ENCODE measurements at regions not wholly inside any gene's neighbourhood (a gene's known extent, or its start where the extent isn't known, plus 50 kb on each side); places are given as distances from the start of the nearest gene placed in this dataset.
A peak's percentile ranks its signal among the peaks of the same experiment; 100 is the strongest.

DNA sequence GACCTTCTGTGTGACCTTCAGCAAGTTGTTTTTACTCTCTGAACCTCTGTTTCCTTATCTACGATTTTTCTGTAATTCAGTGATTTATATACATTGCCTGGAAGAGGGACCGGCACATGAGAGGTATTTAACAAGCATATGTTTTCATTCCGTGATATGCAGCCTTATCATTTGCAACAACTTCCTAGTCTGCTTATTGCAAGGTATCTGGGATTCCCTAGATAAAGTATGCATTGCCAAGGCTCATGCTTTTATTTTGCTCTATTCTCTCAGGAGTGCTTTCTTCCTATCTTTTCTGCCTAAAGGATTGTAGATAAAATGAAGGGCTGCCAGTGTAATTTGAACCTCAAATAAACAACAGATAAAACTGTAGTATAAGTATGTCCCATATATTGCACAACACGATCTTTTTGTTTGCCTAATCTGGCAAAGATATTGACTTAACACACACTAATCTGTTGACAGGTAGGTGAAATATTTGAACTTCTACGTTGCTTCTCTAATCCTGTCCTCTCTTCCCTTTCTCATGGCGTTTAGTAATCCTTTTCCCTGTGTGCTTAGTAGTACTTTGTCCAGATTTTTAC, 377.2 kb upstream of the TNC start:
- H3K27ac ChIP-seq (ENCODE audit: low read depth, low read length): no peak overlapping the region
- no peak overlapping the region for H3K9ac ChIP-seq (ENCODE audit: low read length)
- no peaks in the 10 kb centered on the region for H3K36me3 ChIP-seq (ENCODE audit: insufficient read depth, low read length)
- H3K4me1 ChIP-seq (ENCODE audit: insufficient read depth, low read length): peaks cover 8% of the 10 kb centered on the region
- H3K9me3 ChIP-seq (ENCODE audit: low read length): no peaks in the 10 kb centered on the region
- H3K27me3 ChIP-seq (ENCODE audit: control insufficient read depth in 1 of 2, insufficient read depth in 2 of 2, low read length in 2 of 2): no peaks in the 10 kb centered on the region
- no peak overlapping the region for H3K4me3 ChIP-seq (ENCODE audit: low read depth in 1 of 2, low read length in 2 of 2)

DNA sequence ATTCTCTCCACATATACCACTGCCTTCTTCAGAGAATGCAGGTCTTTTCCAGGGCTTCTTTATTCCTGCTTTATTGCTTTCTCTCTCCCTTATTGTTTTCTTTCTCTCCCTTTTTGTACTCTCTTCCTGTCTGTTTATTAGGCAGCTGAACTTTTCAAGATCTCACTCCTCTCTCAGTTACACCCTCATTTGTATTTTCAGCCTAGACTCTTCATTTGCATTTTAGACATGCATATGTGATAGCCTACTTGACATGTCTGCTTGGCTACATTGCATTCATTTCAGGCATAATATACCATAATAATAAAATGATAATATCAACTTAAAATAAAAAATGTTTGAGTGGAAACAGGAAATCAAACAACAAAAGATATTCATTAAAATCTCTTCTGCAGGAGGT, 377.9 kb upstream of the TNC start:
- Histone ChIP-seq H3K4me1 (ENCODE audit: insufficient read depth, low read length) (peaks cover 8% of the 10 kb centered on the region), H3K36me3 (ENCODE audit: insufficient read depth, low read length) (no peaks in the 10 kb centered on the region), H3K27ac (ENCODE audit: low read depth, low read length) (no peak overlapping the region), H3K9ac (ENCODE audit: low read length) (no peak overlapping the region), H3K27me3 (ENCODE audit: control insufficient read depth in 1 of 2, insufficient read depth in 2 of 2, low read length in 2 of 2) (no peaks in the 10 kb centered on the region), H3K4me3 (ENCODE audit: low read depth in 1 of 2, low read length in 2 of 2) (no peak overlapping the region), H3K9me3 (ENCODE audit: low read length) (no peaks in the 10 kb centered on the region)

DNA sequence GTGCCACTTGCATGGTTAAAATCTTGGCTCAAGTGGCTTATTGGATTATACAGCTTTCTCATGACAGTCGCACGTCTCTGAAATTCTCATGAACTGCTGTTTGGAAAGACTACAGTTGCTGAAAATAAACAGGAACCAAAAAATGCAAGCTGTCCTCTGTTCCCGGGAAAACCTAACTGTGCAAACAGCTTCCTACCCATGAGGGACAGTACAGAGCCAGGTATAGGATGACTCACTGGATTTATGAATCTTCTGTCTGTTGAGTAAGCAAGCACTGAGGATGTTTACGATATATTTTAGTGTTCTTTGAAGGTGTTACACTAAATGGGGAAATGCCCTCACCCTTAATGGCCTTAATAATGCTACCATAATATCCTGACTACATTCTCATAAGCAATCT, 380.3 kb upstream of the TNC start:
- no peak overlapping the region for H3K9ac ChIP-seq (ENCODE audit: low read length)
- no peak overlapping the region for H3K4me3 ChIP-seq (ENCODE audit: low read depth in 1 of 2, low read length in 2 of 2)
- H3K4me1 ChIP-seq (ENCODE audit: insufficient read depth, low read length): peaks cover 8% of the 10 kb centered on the region
- H3K9me3 ChIP-seq (ENCODE audit: low read length): no peaks in the 10 kb centered on the region
- no peak overlapping the region for H3K27ac ChIP-seq (ENCODE audit: low read depth, low read length)
- no peaks in the 10 kb centered on the region for H3K36me3 ChIP-seq (ENCODE audit: insufficient read depth, low read length)
- no peaks in the 10 kb centered on the region for H3K27me3 ChIP-seq (ENCODE audit: control insufficient read depth in 1 of 2, insufficient read depth in 2 of 2, low read length in 2 of 2)

DNA sequence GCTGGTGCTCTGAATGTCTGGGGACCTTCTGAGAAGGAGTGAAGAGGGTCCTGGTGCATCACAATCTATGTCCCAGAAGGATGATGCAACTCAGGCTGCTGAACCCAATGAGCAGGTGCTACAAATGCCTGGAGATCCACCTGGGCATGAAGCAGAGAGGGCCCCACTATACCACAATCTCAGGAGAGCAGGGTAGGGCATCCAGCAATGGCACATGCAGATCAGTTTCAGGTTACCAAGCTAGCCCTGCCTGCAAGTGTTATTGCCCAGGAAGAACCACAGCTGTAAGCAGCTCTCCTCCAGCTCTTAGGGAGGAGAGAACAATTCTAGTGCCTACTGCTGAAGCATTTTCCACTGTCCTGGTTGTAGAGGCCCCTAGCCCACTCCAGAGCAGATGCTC, 389.2 kb upstream of the TNC start:
- Histone ChIP-seq H3K36me3 (ENCODE audit: insufficient read depth, low read length) (no peaks in the 10 kb centered on the region), H3K4me1 (ENCODE audit: insufficient read depth, low read length) (no peaks in the 10 kb centered on the region), H3K27ac (ENCODE audit: low read depth, low read length) (no peak overlapping the region), H3K4me3 (ENCODE audit: low read depth in 1 of 2, low read length in 2 of 2) (no peak overlapping the region), H3K9me3 (ENCODE audit: low read length) (no peaks in the 10 kb centered on the region), H3K9ac (ENCODE audit: low read length) (no peak overlapping the region), H3K27me3 (ENCODE audit: control insufficient read depth in 1 of 2, insufficient read depth in 2 of 2, low read length in 2 of 2) (no peaks in the 10 kb centered on the region)

DNA sequence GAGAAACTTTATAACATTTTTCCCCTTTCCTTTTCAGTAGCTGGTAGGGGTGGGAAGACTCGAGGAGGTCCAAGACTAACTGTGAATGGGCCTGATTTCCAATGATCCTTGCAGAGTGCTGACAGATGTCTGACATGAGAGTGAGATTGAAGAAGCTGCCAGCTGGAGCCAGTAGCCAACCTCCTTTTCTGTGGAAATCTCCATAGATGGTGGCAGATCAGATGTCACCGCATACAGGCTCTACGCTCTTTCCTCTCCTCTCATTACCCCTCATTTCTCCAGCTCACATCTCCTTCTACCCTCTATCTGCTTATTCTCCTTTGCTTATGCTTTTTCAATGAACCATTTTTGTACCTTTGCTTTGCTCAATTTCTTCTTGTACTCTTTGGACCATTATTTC, 395.2 kb upstream of the TNC start:
- no peak overlapping the region for H3K27ac ChIP-seq (ENCODE audit: low read depth, low read length)
- H3K9me3 ChIP-seq (ENCODE audit: low read length): no peaks in the 10 kb centered on the region

DNA sequence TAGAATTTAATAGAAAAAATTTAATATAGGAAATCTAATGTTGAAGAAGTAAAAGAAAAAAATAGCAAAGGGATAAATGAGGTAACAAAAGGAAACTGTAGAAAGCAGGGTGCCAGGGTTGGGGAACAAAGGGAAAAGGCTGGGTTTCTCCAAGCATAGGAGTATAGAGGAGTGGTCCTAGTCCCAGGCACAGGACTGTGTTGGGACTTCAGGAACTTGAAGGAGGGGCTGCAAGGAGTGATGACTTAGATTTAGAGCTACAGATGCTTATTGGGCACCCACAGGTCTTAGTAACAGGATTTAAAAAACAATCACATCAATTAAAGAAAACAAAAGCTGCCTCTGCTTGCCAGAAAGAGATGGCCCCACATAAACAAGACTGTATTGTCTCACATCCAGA, 396.5 kb upstream of the TNC start:
- Histone ChIP-seq H3K27me3 (ENCODE audit: control insufficient read depth in 1 of 2, insufficient read depth in 2 of 2, low read length in 2 of 2) (no peaks in the 10 kb centered on the region), H3K36me3 (ENCODE audit: insufficient read depth, low read length) (no peaks in the 10 kb centered on the region), H3K4me3 (ENCODE audit: low read depth in 1 of 2, low read length in 2 of 2) (no peak overlapping the region), H3K4me1 (ENCODE audit: insufficient read depth, low read length) (peaks cover 3% of the 10 kb centered on the region), H3K27ac (ENCODE audit: low read depth, low read length) (no peak overlapping the region), H3K9ac (ENCODE audit: low read length) (no peak overlapping the region), H3K9me3 (ENCODE audit: low read length) (no peaks in the 10 kb centered on the region)

More for the DNA sequence above, 395.2 kb upstream of the TNC start:
- H3K4me1 ChIP-seq (ENCODE audit: insufficient read depth, low read length): no peaks in the 10 kb centered on the region
- no peaks in the 10 kb centered on the region for H3K36me3 ChIP-seq (ENCODE audit: insufficient read depth, low read length)
- H3K4me3 ChIP-seq (ENCODE audit: low read depth in 1 of 2, low read length in 2 of 2): no peak overlapping the region
- H3K27me3 ChIP-seq (ENCODE audit: control insufficient read depth in 1 of 2, insufficient read depth in 2 of 2, low read length in 2 of 2): no peaks in the 10 kb centered on the region
- H3K9ac ChIP-seq (ENCODE audit: low read length): no peak overlapping the region

DNA sequence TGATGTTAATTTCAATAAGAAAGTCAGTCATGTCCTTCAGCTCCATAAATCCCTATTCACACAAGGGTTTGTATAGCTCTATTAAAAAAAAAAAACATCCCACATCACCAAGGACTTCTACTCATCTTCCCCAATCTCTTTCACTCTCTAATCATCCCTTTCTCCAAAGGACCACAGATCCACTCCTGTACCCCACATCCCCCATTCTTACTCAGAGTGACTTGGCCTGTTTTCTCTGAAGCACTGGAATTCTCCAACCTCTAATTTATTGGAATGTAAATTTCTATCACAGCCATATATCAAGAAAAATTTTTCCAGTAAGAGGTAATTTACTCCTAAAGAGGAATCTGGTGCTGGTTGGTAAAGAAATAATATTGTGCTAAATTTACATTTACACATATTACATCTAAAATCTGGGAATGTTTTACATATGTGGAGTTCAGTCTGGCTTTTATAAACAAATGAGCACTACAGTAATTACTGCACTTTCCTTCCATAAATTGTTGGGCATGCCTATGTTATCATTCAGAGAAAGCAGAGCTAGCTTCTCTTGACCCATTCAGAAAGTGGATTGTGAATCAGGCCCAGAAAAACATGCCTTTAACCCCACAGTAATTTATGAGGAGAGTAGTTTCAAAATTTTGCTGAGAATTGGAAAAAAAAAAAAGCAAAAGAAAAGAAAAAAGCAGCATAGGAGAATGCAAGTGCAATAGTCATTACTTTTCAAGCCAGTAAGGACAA, 399.5 kb upstream of the TNC start:
- Histone ChIP-seq H3K36me3 (ENCODE audit: insufficient read depth, low read length) (no peaks in the 10 kb centered on the region), H3K9ac (ENCODE audit: low read length) (no peak overlapping the region), H3K27me3 (ENCODE audit: control insufficient read depth in 1 of 2, insufficient read depth in 2 of 2, low read length in 2 of 2) (no peaks in the 10 kb centered on the region), H3K9me3 (ENCODE audit: low read length) (no peaks in the 10 kb centered on the region), H3K4me1 (ENCODE audit: insufficient read depth, low read length) (peaks cover 25% of the 10 kb centered on the region), H3K27ac (ENCODE audit: low read depth, low read length) (no peak overlapping the region), H3K4me3 (ENCODE audit: low read depth in 1 of 2, low read length in 2 of 2) (no peak overlapping the region)

DNA sequence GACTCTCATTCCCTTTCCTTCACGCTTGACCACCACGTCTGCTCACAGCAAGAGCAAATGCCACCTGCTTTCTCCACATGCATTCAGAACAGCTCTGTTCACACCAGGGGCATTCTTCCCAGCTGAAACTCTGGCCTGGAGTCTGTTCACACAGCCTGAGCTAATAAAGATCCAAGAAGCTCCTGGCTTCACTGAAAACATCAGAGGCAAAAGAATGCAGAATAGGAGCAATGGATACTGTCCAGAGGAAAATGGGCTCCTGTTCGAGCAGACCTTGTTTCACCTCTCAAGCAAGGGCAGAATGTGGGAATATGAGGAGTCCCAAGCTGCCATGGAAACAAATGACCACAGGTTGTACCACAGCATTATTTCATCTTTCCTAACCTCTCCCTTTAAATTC, 402.7 kb upstream of the TNC start:
- Histone ChIP-seq H3K4me1 (ENCODE audit: insufficient read depth, low read length) (peaks cover 40% of the 10 kb centered on the region), H3K27me3 (ENCODE audit: control insufficient read depth in 1 of 2, insufficient read depth in 2 of 2, low read length in 2 of 2) (no peaks in the 10 kb centered on the region), H3K9me3 (ENCODE audit: low read length) (no peaks in the 10 kb centered on the region), H3K27ac (ENCODE audit: low read depth, low read length) (no peak overlapping the region), H3K36me3 (ENCODE audit: insufficient read depth, low read length) (no peaks in the 10 kb centered on the region), H3K4me3 (ENCODE audit: low read depth in 1 of 2, low read length in 2 of 2) (no peak overlapping the region), H3K9ac (ENCODE audit: low read length) (no peak overlapping the region)

DNA sequence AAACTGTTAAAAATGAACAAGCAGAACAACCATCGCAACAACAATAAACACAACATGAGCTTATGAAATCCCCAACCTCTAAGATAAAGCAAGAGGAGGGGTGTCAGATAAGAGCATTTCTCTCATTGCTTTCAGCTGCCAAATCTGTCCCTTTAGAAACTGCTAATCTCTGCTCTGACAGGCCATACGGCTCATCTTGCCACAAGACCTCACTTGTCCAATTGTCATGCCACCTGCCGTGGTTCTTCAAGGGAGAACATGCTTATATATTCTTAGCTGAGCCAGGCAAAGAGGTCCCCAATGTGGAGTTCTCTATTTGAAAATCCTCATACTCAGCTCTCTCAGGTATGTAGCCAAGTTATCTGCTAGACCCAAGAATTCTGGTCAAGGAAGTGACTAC, 405.0 kb upstream of the TNC start:
- Histone ChIP-seq H3K9me3 (ENCODE audit: low read length) (no peaks in the 10 kb centered on the region), H3K36me3 (ENCODE audit: insufficient read depth, low read length) (no peaks in the 10 kb centered on the region), H3K27me3 (ENCODE audit: control insufficient read depth in 1 of 2, insufficient read depth in 2 of 2, low read length in 2 of 2) (no peaks in the 10 kb centered on the region), H3K4me3 (ENCODE audit: low read depth in 1 of 2, low read length in 2 of 2) (no peak overlapping the region), H3K27ac (ENCODE audit: low read depth, low read length) (no peak overlapping the region), H3K9ac (ENCODE audit: low read length) (no peak overlapping the region), H3K4me1 (ENCODE audit: insufficient read depth, low read length) (peaks cover 44% of the 10 kb centered on the region)

DNA sequence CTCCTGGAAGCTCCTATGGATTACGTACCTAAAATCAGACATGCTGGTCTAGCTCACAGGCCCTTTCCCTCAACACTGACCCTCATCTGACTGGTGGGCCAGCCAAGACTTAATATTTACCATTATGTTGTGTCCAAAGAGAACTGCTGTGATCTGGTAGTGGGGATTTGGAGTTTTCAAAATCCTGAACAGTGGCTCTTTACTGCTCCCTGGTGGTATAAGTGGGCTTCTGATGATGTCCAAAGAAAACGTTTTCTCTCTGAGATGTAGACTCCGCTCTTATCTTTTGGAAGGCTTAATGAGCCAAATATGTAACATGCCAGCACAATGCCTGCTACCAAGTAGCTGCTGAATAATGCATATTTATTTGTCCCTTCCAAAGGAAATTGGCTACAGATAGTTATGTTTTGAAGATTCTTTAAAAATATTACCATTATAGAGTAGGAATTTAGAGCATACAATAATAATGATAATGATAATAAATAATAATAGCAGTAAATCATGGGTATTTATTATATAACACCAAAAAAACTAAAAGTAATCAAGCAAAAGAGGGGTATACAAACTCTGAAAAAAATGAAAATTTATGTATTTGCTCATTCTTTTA, 406.6 kb upstream of the TNC start:
- Histone ChIP-seq H3K27me3 (ENCODE audit: control insufficient read depth in 1 of 2, insufficient read depth in 2 of 2, low read length in 2 of 2) (no peaks in the 10 kb centered on the region), H3K4me3 (ENCODE audit: low read depth in 1 of 2, low read length in 2 of 2) (no peak overlapping the region), H3K36me3 (ENCODE audit: insufficient read depth, low read length) (no peaks in the 10 kb centered on the region), H3K27ac (ENCODE audit: low read depth, low read length) (peak overlapping the region; percentile 83), H3K4me1 (ENCODE audit: insufficient read depth, low read length) (peaks cover 40% of the 10 kb centered on the region), H3K9me3 (ENCODE audit: low read length) (no peaks in the 10 kb centered on the region), H3K9ac (ENCODE audit: low read length) (no peak overlapping the region)

DNA sequence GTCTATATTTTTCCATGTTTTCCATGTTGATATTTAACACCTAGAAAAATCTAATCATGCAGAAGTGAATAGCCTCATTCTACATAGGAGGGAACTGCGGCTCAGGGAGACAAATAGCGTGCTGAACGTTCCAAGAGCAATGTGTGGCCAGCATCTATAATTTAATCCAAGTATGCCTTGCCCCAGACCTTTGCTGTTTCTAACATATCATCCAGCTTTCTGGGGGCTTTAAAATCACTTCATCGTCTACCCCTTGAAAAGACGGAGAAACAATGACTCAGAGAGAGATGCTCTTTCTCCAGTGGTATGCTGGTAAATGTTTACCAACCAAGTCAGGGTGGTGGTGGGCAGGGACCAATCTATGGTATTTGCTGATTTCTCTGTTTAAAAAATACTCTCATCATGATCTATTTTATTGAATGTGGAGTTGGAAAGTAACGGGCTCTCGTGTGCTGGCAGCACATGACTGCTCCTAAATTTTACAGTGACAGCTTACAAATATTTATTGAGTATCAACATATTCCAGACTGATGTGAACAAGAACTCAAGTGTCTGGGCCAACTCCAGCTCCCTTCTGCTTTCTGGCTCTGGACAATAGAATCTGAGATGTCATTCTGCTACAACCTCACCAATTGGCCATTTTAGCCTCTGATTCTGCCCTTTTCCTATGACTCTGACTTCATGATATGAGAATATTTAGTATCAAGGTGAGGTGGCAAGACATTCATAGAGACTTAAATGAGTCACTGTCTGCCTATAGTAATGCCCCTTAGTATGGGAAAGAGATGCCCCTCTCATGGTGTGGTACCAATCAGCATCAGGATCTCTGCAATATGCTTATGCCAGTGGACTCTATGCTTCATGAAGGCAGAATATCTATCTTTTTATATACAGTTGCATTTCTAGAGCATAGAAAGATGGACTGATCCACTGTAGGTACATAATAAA, 407.4 kb upstream of the TNC start:
- Histone ChIP-seq H3K9ac (ENCODE audit: low read length) (no peak overlapping the region), H3K27me3 (ENCODE audit: control insufficient read depth in 1 of 2, insufficient read depth in 2 of 2, low read length in 2 of 2) (no peaks in the 10 kb centered on the region), H3K4me3 (ENCODE audit: low read depth in 1 of 2, low read length in 2 of 2) (no peak overlapping the region), H3K36me3 (ENCODE audit: insufficient read depth, low read length) (no peaks in the 10 kb centered on the region), H3K9me3 (ENCODE audit: low read length) (no peaks in the 10 kb centered on the region), H3K4me1 (ENCODE audit: insufficient read depth, low read length) (peaks cover 33% of the 10 kb centered on the region), H3K27ac (ENCODE audit: low read depth, low read length) (peak overlapping the region; percentile 83)

Data from muscle layer of colon (tissue), 2 donors.